Stomach (tissue), 4 donors: ENCODE measurements at regions not wholly inside any gene's neighbourhood (a gene's known extent, or its start where the extent isn't known, plus 50 kb on each side); places are given as distances from the start of the nearest gene placed in this dataset.
"Not testable (repeated sequence)": the region's sequence is repeated elsewhere in the genome, so short reads cannot be mapped to it uniquely, and the experiment has no call there.

Experiments
- CTCF ChIP-seq, 7 experiments: fragments of 450-650 bp in 4 of 7; fragments of 200-600 bp in 3 of 7; sonication (generic) in 3 of 7; IDR thresholded peaks; one replicate each; pipeline ENCODE4 v1.5.1; 2016 to 2019; ENCODE audit warnings: antibody characterized with exemption in 7 of 7, control low read depth in 2 of 7, mild to moderate bottlenecking in 1 of 7
- EP300 ChIP-seq: sonication (generic); formaldehyde crosslinking; IDR thresholded peaks from one replicate; pipeline ENCODE4 v1.6.1; 2017; ENCODE audit warnings: antibody characterized with exemption
- POLR2A ChIP-seq, 4 donors: fragments of 450-650 bp; IDR thresholded peaks; one replicate each; pipeline ENCODE4 v1.6.1; 2016; ENCODE audit warnings: antibody characterized with exemption in 4 of 4, control low read depth in 2 of 4, mild to moderate bottlenecking in 1 of 4, moderate library complexity in 1 of 4
- POLR2AphosphoS5 ChIP-seq, 3 donors: sonication (generic); formaldehyde crosslinking; IDR thresholded peaks; one replicate each; pipeline ENCODE4 v1.6.1; 2016; ENCODE audit warnings: antibody characterized with exemption in 3 of 3

- TF ChIP-seq POLR2A (IDR thresholded peaks at IDR 0.05); CTCF (IDR thresholded peaks at IDR 0.05); EP300; POLR2AphosphoS5 (IDR thresholded peaks at IDR 0.05): not testable (repeated sequence)
These were observed 196.9 kb downstream of the SPATA31A1 start for GRCh38 chr9:39552242-39552881.
